Endothelial cell of umbilical vein (primary cell): ENCODE measurements at regions not wholly inside any gene's neighbourhood (a gene's known extent, or its start where the extent isn't known, plus 50 kb on each side); places are given as distances from the start of the nearest gene placed in this dataset.

Source experiments
- BruUV-seq: library from RNA; stranded (reverse); fragments of 400-500 nt; replicated peaks from 2 replicates; lab custom pipeline; 2021; lab: Mats Ljungman, UMichigan
- CTCF ChIA-PET: fragments of 300-600, 350-600 bp; sonication (Branson Sonifier 250); formaldehyde crosslinking; loops from one replicate; lab custom pipeline; 2021; ENCODE audit warnings: antibody characterized with exemption, inconsistent platforms; lab: Charles Lee
- POLR2A ChIA-PET: fragments of 300-600, 350-600 bp; sonication (Branson Sonifier 250); formaldehyde crosslinking; loops from one replicate; lab custom pipeline; 2021; ENCODE audit warnings: antibody characterized with exemption, inconsistent platforms; lab: Charles Lee
- DNase-seq: peaks from one replicate; pipeline ENCODE4 v3.0.0-alpha.2; 2011; ENCODE audit warnings: low read depth, low spot score
- FAIRE-seq: peaks from 2 replicates; lab custom pipeline; 2011; peaks lifted over from hg19 to GRCh38; lab: Jason Lieb, UNC
- H2AFZ ChIP-seq: 2 replicates; pipeline ENCODE4 v1.6.0; 2012; ENCODE audit warnings: low read depth, low read length, control low read depth, inconsistent platforms
- H3K27ac ChIP-seq: 2 replicates; pipeline ENCODE4 v1.5.1; 2011; ENCODE audit warnings: low read depth, mild to moderate bottlenecking, control low read depth, low read length, moderate library complexity; ENCODE audit not compliant: insufficient read depth
- H3K27me3 ChIP-seq, 2 experiments: 2 replicates each; pipeline versions ENCODE4 v1.6.0 to v1.6.1; 2011; ENCODE audit warnings: low read length in 2 of 2, mixed read lengths in 1 of 2; ENCODE audit not compliant: control insufficient read depth in 2 of 2, insufficient read depth in 2 of 2
- H3K36me3 ChIP-seq, 2 experiments: 2 replicates in 1 of 2; 3 replicates in 1 of 2; pipeline ENCODE4 v1.5.1; 2011; ENCODE audit warnings: low read length in 2 of 2, mild to moderate bottlenecking in 1 of 2, moderate library complexity in 1 of 2; ENCODE audit not compliant: control insufficient read depth in 2 of 2, insufficient read depth in 2 of 2; ENCODE audit errors: extremely low read depth in 1 of 2
- H3K4me1 ChIP-seq: 3 replicates; pipeline ENCODE4 v1.5.1; 2011; ENCODE audit warnings: mild to moderate bottlenecking, low read length; ENCODE audit not compliant: control insufficient read depth, insufficient read depth; ENCODE audit errors: extremely low read depth
- H3K4me2 ChIP-seq: 2 replicates; pipeline ENCODE4 v1.6.1; 2011; ENCODE audit warnings: low read length, control low read depth, mixed read lengths; ENCODE audit not compliant: insufficient read depth
- H3K4me3 ChIP-seq, 3 experiments: fragments of 200-600 bp in 1 of 3; sonication (generic), shearing (Covaris generic) in 1 of 3; replicated peaks in 1 of 3; 2 replicates each; pipeline ENCODE4 v1.5.1; 2011 to 2016; ENCODE audit warnings: control low read depth in 3 of 3, low read length in 3 of 3, mild to moderate bottlenecking in 2 of 3, inconsistent platforms in 1 of 3, low read depth in 1 of 3, moderate library complexity in 1 of 3; ENCODE audit not compliant: insufficient read depth in 1 of 3
- H3K79me2 ChIP-seq: 2 replicates; pipeline ENCODE4 v1.6.0; 2012; ENCODE audit warnings: low read length, inconsistent platforms; ENCODE audit not compliant: control insufficient read depth, insufficient read depth
- H3K9ac ChIP-seq: replicated peaks from 2 replicates; pipeline ENCODE3; 2011; ENCODE audit warnings: low read length, control low read depth; ENCODE audit not compliant: insufficient read depth; ENCODE audit errors: extremely low read depth
- H3K9me1 ChIP-seq: replicated peaks from 3 replicates; pipeline ENCODE4 v1.6.0; 2011; ENCODE audit warnings: mild to moderate bottlenecking, low read length; ENCODE audit not compliant: control insufficient read depth, insufficient read depth; ENCODE audit errors: extremely low read depth
- H3K9me3 ChIP-seq: replicated peaks from 2 replicates; pipeline ENCODE4 v1.5.1; 2012; ENCODE audit warnings: low read length, inconsistent platforms; ENCODE audit not compliant: control insufficient read depth, insufficient read depth
- H4K20me1 ChIP-seq: replicated peaks from 2 replicates; pipeline ENCODE3; 2011; ENCODE audit warnings: mild to moderate bottlenecking, low read length; ENCODE audit not compliant: control insufficient read depth, insufficient read depth; ENCODE audit errors: extremely low read depth
- CTCF ChIP-seq, 2 donors: IDR thresholded peaks; 1 replicate in 1 of 2; 2 replicates in 1 of 2; pipeline ENCODE4 v1.5.1; 2011; ENCODE audit warnings: low read length in 2 of 2, mild to moderate bottlenecking in 2 of 2, moderate library complexity in 2 of 2, control low read depth in 1 of 2, inconsistent platforms in 1 of 2, low read depth in 1 of 2; ENCODE audit not compliant: insufficient read depth in 1 of 2; ENCODE audit errors: extremely low read depth in 1 of 2
- EZH2 ChIP-seq: IDR thresholded peaks from 2 replicates; pipeline ENCODE4 v1.6.1; 2012; ENCODE audit warnings: borderline replicate concordance, low read depth, mild to moderate bottlenecking, moderate library complexity, low read length, inconsistent platforms; ENCODE audit not compliant: severe bottlenecking
- FOS ChIP-seq: IDR thresholded peaks from 2 replicates; pipeline ENCODE4 v1.6.1; 2011; ENCODE audit warnings: mild to moderate bottlenecking, low read length, moderate library complexity, borderline replicate concordance; ENCODE audit not compliant: insufficient read depth
- GATA2 ChIP-seq: IDR thresholded peaks from 2 replicates; pipeline ENCODE4 v1.7.0; 2011; ENCODE audit warnings: low read depth, mild to moderate bottlenecking, moderate library complexity, mixed read lengths, low read length; ENCODE audit not compliant: insufficient read length, insufficient read depth
- JUN ChIP-seq: IDR thresholded peaks from 2 replicates; pipeline ENCODE4 v1.6.1; 2011; ENCODE audit warnings: borderline replicate concordance, low read depth; ENCODE audit not compliant: insufficient read length, insufficient read depth
- MAX ChIP-seq: IDR thresholded peaks from 2 replicates; pipeline ENCODE4 v1.6.1; 2011; ENCODE audit not compliant: insufficient read depth, insufficient read length
- MYC ChIP-seq: IDR thresholded peaks from one replicate; pipeline ENCODE4 v1.6.1; 2011; ENCODE audit warnings: mild to moderate bottlenecking, low read depth, low read length
- POLR2A ChIP-seq: IDR thresholded peaks from 2 replicates; pipeline ENCODE4 v1.6.1; 2012; ENCODE audit warnings: low read depth, mild to moderate bottlenecking, control low read depth, low read length
- POLR2AphosphoS5 ChIP-seq: IDR thresholded peaks from 2 replicates; pipeline ENCODE4 v1.6.1; 2012; ENCODE audit warnings: low read depth, mild to moderate bottlenecking, control low read depth, low read length, moderate library complexity; ENCODE audit not compliant: insufficient read depth
- dilution Hi-C: fragments of 300-500 bp; cut with MboI; formaldehyde crosslinking; loops from one replicate; pipeline ENCODE4 v1.15.0; 2019; ENCODE audit warnings: low sequenced_read_pairs; ENCODE audit not compliant: extremely low pct_ligation_motif_present
- intact Hi-C: fragments of 100-400 bp; cut with micrococcal nuclease; formaldehyde crosslinking; loops from one replicate; pipeline ENCODE4 v1.10.0; 2022

GRCh38 chr7:116386674-116387073 is 112.9 kb upstream of the CAV2 start:
- H3K4me1 ChIP-seq, result no peaks in the 10 kb centered on the region
- TF ChIP-seq MYC, result no peak
- no peak for TF ChIP-seq EZH2
- no peak for TF ChIP-seq POLR2A
- TF ChIP-seq MAX, result no peak
- no peak for TF ChIP-seq POLR2AphosphoS5
- TF ChIP-seq CTCF (IDR thresholded peaks at IDR 0.05; ENCODE audit: extremely low read depth in 1 of 2, insufficient read depth in 1 of 2, low read depth in 1 of 2, low read length in 2 of 2), result no peak
- TF ChIP-seq FOS, result no peak
- no peak for TF ChIP-seq GATA2
- TF ChIP-seq JUN, result no peak
- BruUV-seq, result no TSS peak
- intact Hi-C loops, result no loop called here
- no peak overlapping the region for H3K27ac ChIP-seq
- ChIA-PET POLR2A (no interaction called here), CTCF (no interaction called here)
- no peak for DNase-seq
- no peaks in the 10 kb centered on the region for H3K9me3 ChIP-seq
- dilution Hi-C loops, result no loop called here
- H3K79me2 ChIP-seq, result no peaks in the 10 kb centered on the region
- H2AFZ ChIP-seq, result no peak overlapping the region
- no peak overlapping the region for H3K9ac ChIP-seq
- no peaks in the 10 kb centered on the region for H3K36me3 ChIP-seq
- H3K27me3 ChIP-seq, result no peaks in the 10 kb centered on the region
- H3K4me3 ChIP-seq, result no peak overlapping the region
- no peak for FAIRE-seq
- no peaks in the 10 kb centered on the region for H4K20me1 ChIP-seq
- H3K9me1 ChIP-seq, result no peaks in the 10 kb centered on the region
- no peak overlapping the region for H3K4me2 ChIP-seq
